GM18519 (cell line): ENCODE measurements at regions not wholly inside any gene's neighbourhood (a gene's known extent, or its start where the extent isn't known, plus 50 kb on each side); places are given as distances from the start of the nearest gene placed in this dataset.
"Not testable (repeated sequence)": the region's sequence is repeated elsewhere in the genome, so short reads cannot be mapped to it uniquely, and the experiment has no call there.

Experiments
- ATAC-seq: cut with Tn5 transposase; IDR thresholded peaks from one replicate; pipeline ENCODE4 v1.9.1; 2021; ENCODE audit warnings: mild to moderate bottlenecking, moderate library complexity; ENCODE audit not compliant: unreplicated experiment, low FRiP score

DNA sequence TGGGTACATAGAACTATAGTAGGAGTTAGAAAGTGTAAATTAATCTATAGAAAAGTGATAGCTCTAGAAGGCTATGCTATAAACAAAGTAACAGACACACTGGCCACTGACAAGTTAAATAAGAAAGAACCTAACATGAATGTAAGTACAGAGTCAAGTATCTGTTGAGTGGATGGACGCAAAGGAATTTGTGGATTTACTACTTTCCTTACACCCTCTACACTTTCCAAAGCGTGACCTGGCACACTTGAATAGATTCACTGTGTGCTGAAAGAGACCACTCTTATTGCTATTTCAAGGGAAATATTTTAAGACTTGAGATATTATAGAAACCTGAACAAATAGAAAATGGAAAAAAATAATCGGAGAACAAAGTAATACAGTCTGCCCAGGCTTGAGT lies 142.8 kb upstream of the SAMSN1 start:
- ATAC-seq: no peak

DNA sequence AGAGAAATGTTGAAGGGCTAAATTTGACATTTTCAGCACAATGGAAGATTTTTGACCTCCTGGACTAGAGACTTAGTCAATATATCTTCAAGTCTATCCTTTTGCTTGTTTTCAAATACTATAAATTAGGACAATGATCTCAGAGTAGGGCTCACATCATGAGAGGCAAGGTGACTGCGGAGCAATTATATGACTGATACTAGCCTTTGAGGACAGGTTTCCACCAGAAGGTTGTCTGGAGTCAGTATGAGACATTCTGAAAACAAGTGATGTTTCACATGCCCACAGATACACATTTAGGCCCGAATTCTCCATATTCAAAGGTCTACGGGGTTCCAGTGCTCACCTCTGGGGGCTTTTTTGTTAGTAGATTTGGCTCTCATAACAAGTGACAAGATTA lies 142.3 kb upstream of the SAMSN1 start:
- peak; percentile 49 for ATAC-seq

DNA sequence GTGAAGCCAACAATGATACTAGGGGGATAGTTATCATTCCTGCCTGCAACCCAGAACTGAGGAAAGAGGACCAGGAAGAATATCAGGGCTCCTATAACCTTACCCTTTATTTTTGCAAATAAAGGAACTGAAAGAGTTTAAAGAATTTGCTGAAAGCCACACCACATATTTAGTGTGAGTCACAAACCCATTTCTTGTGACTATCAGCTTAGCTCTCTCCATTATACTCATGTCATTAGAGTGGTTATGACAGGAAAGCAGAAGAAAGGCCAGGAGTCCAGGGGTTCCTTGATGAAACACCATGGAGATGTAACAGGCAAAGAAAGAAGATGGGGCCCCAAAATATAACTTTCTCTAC lies 141.1 kb upstream of the SAMSN1 start:
- ATAC-seq: peak; percentile 38

DNA sequence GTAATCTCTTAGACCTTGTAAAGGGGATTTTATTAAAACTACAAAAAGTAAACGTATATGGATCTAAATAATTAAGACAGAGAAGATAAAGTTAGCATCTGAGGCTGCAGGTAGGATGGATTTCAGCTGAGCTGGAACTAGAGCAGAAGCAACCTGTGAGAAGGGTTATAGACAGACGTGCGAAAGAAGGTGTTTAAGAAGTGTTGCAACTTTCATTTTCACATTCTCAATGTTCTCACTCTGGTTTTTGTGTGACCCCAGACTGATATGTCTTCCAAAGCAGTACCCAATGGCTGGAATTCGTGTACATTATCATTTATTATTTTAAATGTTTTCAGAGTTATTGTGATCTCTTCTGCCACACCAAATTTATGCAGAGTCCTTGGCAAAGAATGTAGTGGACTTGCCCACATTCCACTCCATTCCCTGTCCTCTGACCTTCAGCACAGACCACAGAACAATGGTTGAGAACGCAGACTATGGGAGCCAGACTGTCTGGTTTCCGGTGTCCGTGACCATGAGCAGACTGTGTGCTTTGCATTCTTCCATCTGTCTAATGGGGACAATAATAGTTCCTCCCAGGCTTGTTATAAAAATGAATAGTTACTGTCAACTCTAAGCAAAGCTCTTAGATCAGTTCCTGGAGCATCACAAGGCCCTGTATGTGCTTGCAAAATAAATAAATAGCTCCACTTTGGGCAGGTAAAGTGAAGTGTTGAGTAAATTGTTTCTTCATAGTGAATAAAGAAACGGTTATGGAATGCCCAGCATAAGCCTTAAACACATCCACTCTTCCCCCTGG lies 140.6 kb upstream of the SAMSN1 start:
- ATAC-seq: peak; percentile 49

DNA sequence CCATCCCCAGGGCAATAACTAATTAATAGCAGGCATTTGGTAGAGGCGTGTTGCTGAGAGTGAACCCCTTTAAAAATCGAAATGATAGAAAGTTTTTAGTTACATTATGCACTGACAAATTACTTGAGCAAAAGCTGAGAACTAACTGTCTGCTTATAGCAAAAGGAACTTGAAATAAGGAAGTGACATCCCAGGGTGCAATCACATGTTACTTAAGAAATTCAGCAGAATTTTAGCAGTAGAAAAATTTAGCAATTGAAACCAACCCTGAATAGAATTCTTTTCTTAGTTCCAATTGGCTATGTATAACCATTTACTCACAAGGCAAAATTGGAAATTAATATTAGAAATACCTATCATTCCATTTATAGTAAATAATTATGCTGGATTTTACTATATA lies 139.5 kb upstream of the SAMSN1 start:
- no peak for ATAC-seq

DNA sequence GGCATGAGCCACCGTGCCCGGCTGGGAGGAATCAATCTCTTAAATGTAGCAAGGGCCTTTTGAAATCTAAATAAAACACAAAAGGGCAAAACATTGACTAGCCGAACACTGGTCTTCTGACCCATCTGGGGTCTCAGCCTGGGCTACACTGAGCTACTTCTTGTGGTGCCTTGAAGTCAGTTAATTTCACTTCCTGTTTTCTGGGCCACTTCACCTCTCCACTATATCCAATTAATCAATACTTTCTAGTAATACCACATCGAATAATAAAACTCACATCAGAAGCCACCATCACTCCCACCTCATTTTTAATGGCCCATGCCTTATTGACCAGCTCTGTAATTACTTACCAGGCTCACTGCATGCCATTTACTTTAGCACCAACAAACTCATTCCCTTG lies 138.0 kb upstream of the SAMSN1 start:
- ATAC-seq: no peak

DNA sequence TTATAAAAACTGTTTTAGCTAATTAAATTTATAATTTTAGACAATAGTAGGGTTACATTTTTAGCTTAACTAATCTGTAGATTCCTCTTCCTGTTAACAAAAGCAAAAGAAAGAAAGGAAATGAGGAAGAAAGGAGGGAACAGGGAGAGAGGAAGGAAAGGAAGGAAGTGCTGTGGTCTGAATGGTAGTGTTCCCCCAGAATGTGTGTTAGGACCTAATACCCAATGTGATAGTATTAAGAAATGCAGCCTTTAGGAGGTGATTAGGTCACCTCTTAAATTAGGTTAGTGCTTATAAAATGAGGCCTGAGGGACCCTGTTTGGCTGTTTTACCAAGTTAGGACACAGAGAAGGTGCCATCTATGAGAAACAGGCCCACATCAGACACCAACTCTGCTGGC lies 136.9 kb upstream of the SAMSN1 start:
- no peak for ATAC-seq

DNA sequence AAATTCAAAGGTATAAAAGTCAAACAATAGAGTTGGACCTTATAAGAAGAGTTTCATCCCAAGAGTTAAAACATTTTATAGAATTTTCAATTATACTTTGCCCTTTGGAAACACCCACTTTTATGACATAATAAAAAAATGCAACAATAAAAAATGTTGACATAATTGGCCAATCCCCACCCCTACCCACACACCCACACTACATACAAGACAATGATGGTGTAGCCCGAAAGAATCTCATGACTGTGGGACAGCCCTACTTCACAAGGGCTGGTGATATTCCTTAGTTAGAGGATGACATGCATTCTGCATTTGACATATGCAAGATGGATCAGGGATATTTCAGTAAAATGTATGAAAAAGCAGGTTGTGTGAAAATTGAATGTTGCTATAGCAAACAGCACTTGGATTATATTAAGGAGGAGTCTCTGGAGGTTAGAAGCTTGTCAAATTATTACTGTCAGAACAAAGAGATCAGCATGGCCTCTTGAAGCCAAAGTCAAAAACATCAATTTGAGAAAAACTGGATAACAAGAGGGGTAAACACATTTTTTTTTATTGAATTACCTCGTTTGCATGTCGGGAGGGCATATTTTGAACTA lies 133.0 kb upstream of the SAMSN1 start:
- ATAC-seq: no peak

DNA sequence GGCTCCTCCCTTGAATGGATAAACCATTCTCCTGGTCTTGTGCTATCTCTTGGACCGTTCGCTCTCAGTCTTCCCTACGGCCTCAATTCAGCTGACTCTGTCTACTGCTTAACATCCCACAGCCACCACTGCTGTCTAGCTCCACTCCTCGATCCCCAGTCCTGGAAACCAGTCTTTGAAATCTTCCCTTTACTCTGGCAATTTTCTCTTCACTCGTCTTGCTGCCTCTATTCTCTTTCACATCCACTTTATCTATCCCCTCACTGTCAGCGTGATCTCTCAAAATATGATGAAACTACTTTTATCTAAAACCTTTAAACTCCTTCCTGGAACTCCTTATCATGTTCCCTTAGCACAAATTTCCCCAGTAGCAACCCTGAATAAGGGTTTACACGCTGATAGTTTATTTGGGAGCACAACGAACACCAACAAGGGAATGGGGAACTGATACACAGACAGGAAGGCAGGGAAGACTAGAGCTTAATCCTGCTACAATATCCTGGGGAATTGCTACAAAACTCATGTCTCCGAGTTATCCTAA lies 131.6 kb upstream of the SAMSN1 start:
- ATAC-seq: no peak

DNA sequence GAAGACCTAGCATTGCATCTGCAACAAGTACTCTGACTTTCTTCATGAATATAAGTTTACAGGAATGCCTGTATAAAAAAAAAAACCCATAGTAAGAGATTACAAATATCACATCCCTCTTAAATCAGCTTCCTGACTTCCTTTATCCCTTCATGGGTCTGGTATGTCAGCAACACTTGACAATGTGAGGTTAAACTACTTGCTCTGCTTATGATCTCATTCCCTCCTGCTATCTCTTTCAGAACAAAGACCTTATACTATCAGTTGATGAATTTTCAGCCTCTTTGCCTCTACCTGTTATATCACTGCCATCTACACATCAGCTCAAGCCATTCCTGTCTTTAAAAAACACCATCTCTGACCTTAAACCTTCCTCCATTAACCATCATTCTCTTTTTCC lies 130.9 kb upstream of the SAMSN1 start:
- no peak for ATAC-seq

DNA sequence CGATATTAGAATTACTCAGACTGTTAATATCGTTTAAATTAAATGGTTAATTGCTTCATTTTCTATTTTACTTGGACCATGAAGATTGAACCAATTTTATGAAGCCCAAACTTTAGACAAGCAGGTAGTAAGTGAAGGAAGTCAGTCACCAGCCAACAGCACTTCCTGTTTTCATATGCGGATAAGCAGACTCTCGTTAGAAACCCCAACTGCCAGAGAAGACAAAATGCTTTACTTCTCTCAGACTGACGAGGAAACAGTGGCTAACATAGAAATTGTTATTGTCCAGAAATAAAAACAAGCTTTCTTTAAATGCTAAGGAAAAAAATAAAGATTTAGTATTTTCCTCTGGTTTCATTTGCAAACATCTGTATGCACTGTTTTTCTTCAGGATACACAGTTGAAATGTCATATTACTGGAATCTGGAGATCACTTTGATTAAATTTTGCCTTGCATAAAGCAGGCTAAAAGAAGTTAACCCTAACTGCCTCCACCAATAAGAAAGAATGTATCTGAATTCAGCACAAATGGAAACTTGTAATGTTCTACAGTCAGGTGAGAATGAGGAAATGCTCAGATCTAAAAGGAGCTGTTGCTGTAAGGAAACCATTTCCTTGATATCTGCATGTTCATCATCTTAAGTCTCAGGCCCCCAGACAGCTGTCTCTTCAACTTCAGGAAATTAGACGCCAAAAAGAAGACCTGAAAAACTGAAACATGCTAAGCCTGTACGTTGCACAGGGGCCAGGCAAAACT lies 129.8 kb upstream of the SAMSN1 start:
- no peak for ATAC-seq

DNA sequence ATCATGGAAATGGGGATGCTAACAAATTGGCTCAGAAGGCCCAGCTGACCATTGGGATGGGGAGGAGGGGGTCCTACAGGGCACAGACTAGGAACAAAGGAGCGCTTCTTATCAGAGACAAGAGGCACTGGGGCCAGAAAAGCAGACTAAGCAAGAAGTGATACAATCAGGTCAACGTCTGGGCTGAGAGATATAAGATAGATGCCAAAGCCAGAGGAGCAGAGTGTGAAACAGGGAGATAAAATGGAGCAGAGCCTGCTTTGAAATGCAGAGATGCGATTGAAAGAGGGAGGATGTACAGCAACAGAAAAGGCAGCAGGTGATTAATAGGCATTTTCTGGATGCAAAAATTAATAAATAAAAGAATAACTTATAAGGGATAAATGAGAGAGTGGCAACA lies 127.5 kb upstream of the SAMSN1 start:
- no peak for ATAC-seq

DNA sequence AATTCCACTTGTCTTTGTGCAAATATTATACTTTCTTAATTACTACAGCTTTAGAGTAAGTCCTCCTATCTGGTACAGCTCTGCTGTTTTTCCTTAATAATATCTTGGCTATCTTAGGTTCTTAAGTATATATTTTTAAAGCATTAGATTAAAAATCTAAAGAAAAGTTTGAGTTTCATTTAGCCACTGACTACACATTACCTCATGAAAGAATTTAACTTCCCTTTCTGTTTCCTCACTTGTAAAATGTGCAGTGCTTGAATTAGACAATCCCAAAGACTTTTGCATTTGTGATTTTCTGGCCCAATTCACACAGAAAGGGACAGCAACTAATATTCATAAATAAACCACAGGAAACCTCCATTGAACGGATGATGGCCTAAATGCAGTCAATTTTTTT lies 126.4 kb upstream of the SAMSN1 start:
- ATAC-seq: no peak

DNA sequence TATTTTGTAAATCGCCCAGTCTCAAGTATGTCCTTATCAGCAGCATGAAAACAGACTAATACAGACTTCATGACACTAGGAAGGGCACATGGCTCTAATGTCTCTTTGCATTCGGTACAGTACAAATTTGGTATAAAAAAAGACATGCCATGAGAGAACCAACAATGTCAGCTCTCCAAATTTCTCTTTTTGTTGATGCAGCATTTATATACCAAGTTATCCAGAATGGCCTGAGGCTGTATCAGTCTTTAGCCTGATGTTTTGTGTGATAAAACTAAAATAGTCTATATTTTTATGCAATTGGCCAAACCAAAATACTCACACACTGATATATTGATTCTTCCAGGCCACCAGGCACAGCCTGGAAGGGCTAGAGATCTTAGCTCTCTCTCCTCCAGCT lies 124.3 kb upstream of the SAMSN1 start:
- ATAC-seq: no peak

DNA sequence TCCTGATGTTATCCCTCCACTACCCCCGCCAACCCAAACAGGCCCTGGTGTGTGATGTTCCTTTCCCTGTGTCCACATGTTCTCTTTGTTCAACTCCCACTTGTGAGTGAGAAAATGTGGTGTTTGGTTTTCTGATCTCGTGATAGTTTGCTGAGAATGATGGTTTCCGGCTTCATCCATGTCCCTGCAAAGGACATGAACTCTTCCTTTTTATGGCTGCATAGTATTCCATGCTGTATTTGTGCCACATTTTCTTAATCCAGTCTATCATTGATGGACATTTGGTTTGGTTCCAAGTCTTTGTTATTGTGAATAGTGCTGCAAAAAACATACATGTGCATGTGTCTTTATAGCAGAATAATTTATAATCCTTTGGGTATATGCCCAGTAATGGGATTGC lies 123.0 kb upstream of the SAMSN1 start:
- ATAC-seq: not testable (repeated sequence)

DNA sequence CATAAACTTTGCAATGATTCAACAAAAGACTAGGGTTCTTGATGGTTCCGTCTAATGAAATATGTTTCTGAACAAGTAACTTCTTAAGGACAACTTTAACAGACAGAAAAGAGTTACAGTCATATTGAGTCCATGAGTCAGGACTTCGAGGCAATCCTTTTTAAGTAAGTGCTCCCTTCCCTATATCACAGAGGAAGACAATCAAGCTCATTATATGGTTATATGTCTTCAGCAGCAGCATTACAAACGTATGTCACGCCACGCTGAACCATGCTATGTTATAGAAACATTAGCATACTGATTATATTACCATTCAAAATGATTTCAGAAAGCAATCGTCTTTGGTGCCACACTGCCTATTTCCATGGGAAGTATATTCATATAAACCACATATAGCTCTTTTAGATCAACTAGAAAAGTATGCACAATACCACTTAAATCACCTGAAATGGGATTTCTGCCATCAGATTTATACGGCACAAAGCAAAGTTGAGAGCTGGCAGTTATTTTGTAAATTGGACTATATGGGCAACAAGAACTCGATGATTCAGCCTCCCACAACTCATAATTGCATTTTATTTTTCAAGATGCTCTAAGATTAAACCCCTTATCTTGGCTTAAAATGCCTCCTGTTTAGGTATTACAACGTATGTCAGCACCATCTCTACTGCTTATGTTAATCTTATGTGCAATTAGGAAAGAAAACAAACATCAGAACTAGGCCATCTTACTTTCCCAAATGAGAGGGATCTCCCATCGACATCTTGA lies 111.3 kb upstream of the SAMSN1 start:
- ATAC-seq: no peak

DNA sequence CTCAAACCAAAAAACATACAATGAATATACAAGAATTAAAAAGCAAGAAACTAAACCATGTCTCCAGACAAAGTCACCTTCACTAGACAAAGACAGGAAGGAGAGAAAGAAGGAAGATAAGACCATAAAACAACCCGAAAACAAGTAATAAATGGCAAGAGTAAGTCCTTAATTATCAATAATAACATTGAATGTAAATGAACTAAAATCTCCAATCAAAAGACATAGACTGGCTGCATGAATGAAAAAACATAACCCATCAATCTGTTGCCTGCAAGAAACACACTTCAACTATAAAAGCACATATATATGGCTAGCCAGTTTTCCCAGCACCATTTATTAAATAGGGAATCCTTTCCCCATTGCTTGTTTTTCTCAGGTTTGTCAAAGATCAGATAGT lies 100.8 kb upstream of the SAMSN1 start:
- no peak for ATAC-seq

DNA sequence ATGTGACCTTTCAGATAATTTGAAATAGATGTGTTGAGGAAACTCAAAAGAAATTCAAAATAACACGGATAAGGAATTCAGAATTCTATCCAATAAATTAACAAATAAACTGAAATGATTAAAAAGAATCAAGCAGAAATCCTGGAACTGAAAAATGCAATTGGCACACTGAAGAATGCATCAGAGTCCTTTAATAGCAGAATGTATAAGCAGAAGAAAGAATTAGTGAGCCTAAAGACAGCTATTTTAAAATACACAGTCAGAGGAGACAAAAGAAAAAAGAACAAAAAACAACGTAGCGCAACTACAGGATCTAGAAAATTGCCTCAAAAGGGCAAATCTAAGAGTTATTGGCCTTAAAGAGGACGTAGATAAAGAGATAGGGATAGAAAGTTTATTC lies 99.6 kb upstream of the SAMSN1 start:
- no peak for ATAC-seq

DNA sequence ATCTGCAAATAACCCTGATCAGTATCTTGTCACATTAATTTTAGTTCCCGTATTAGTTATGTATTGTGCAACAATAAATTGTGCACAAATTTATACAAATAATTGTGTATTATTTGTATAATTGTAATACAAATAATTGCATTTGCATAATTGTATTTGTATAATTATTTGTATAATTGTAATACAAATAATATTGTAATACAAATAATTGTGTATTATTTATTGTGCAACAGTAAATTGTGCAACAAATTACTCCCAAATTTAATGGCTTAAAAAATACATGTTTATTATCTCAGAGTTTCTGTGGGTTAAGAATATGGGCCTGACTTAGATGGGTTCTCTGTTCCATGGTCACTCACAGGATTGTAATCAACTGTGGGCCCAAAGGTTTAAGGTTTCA lies 86.2 kb upstream of the SAMSN1 start:
- no peak for ATAC-seq

DNA sequence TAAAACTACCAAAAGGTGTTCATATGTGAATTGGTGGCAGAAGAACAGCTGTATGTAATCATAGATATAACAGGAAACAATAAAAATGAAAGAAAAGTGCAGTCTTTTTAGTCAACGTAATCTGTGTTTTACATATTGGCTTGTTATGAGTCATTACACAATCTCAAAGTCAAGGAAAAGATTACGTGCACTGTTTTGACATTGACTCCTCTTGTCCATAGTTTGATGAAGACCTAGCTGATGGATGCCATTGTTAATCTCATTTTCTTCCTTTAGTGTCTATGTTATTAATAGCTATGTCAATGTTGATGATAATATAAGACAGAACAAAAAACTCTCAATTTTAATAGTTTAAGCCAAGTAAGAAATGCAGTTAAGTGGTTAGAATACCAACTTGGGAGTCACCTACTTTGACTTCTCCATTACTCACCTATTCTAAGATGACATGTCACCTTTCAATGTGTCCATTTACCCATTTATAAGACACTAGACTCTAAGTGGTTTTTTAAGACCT lies 84.5 kb upstream of the SAMSN1 start:
- peak; percentile 54 for ATAC-seq

DNA sequence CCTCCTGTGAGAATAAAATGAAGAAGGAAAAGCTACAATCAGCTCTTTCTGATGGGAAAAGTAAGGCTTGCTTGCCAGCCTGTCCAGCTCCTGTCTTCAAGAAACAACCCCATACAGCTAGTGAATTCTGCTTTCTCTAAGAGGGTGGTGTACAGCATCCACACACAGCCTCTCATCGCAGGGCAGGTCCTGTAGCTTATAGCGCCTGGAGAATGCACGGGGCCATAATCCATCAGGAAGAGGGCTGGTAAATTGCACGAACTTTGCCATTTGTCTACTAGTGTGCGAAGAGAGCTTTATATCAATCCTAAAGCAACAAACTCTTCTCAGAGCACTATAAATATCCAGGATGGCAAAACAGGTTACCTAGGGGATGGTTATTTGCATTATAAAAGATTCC lies 83.3 kb upstream of the SAMSN1 start:
- no peak for ATAC-seq
